ENCODE measurements at regions not wholly inside any gene's neighbourhood (a gene's known extent, or its start where the extent isn't known, plus 50 kb on each side); places are given as distances from the start of the nearest gene placed in this dataset.

- DNase-seq (ENCODE audit: low read depth, low spot score) (no peak), ATAC-seq (no peak)
- TF ChIP-seq ELF1 (IDR thresholded peaks at IDR 0.05; ENCODE audit: borderline replicate concordance, low read depth) = no peak
- TF ChIP-seq ZNF274 (IDR thresholded peaks at IDR 0.05; ENCODE audit: low read depth, low read length) = no peak
- no peak for TF ChIP-seq SP1 (IDR thresholded peaks at IDR 0.05; ENCODE audit: low read depth)
- TF ChIP-seq EGR1 (IDR thresholded peaks at IDR 0.05; ENCODE audit: low read depth) = no peak
- no peak for TF ChIP-seq SRF (IDR thresholded peaks at IDR 0.05; ENCODE audit: low read depth)
- TF ChIP-seq REST (IDR thresholded peaks at IDR 0.05; ENCODE audit: low read depth) = no peak
- no peak for TF ChIP-seq POLR2AphosphoS5 (IDR thresholded peaks at IDR 0.05; ENCODE audit: low read depth, low read length)
- TF ChIP-seq EZH2phosphoT487 (IDR thresholded peaks at IDR 0.05; ENCODE audit: borderline replicate concordance) = no peak
- no peak for TF ChIP-seq ATF3 (IDR thresholded peaks at IDR 0.05)
- no peak for TF ChIP-seq TCF7L2 (IDR thresholded peaks at IDR 0.05; ENCODE audit: borderline replicate concordance, extremely low read depth, insufficient read depth, insufficient read length)
- no peak for TF ChIP-seq CBX3 (IDR thresholded peaks at IDR 0.05; ENCODE audit: low read depth)
- no peak for TF ChIP-seq JUND (IDR thresholded peaks at IDR 0.05)
- no peak for TF ChIP-seq RAD21 (IDR thresholded peaks at IDR 0.05; ENCODE audit: low read depth)
- Histone ChIP-seq H2AFZ (ENCODE audit: low read depth, low read length, poor library complexity, severe bottlenecking) (no peak overlapping the region), H4K20me1 (ENCODE audit: insufficient read depth) (no peaks in the 10 kb centered on the region), H3K4me2 (ENCODE audit: low read length) (no peak overlapping the region), H3K9me2 (ENCODE audit: insufficient read depth) (no peaks in the 10 kb centered on the region; the same call in 1 of the 2 replicates), H3K27ac (ENCODE audit: low read depth, low read length) (no peak overlapping the region), H3K27me3 (ENCODE audit: insufficient read depth, low read length) (no peaks in the 10 kb centered on the region), H3K36me3 (ENCODE audit: control insufficient read depth in 1 of 2, insufficient read depth in 2 of 2, low read length in 2 of 2) (no peaks in the 10 kb centered on the region), H3K4me3 (replicated peaks in 1 of 2; ENCODE audit: low read depth in 1 of 2, low read length in 2 of 2) (no peak overlapping the region), H3K9me3 (ENCODE audit: control insufficient read depth in 1 of 2, insufficient read depth in 1 of 2, low read depth in 1 of 2, low read length in 2 of 2) (no peaks in the 10 kb centered on the region), H3K4me1 (ENCODE audit: control insufficient read depth in 1 of 2, insufficient read depth in 2 of 2, low read length in 2 of 2) (no peaks in the 10 kb centered on the region), H3K79me2 (ENCODE audit: insufficient read depth, low read length) (no peaks in the 10 kb centered on the region), H3K9ac (ENCODE audit: low read length) (no peak overlapping the region)
- intact Hi-C loops (cut with micrococcal nuclease) = no loop called here
- RAD21 ChIA-PET (ENCODE audit: low non-redundant PET in 1 of 2, low total read pairs in 2 of 2, uncharacterized antibody in 2 of 2, unreplicated experiment in 2 of 2) = no interaction called here
- BruUV-seq (replicated peaks) = no TSS peak
- POLR2A ChIA-PET = no interaction called here
- CTCF ChIA-PET = no interaction called here
These were observed 216.8 kb upstream of the TRAM1L1 start for GRCh38 chr4:117302226-117302625.

Data from HCT116 (cell line).